ENCODE measurements at regions not wholly inside any gene's neighbourhood (a gene's known extent, or its start where the extent isn't known, plus 50 kb on each side); places are given as distances from the start of the nearest gene placed in this dataset.

- no peak overlapping the region for H3K27ac ChIP-seq
- peaks cover 0 to 24% (median 0%) of the 10 kb centered on the region in 4 donors for H3K9me3 ChIP-seq
- 30 to 47% methylated on average over 8 of the region's 8 CpGs for WGBS, 2 donors
- H3K4me3 ChIP-seq = no peak overlapping the region
- DNase-seq (ENCODE audit: low spot score in 2 of 2) = no peak
- no peaks in the 10 kb centered on the region for H3K36me3 ChIP-seq
- TF ChIP-seq EP300 (IDR thresholded peaks at IDR 0.05) (no peak), POLR2A (IDR thresholded peaks at IDR 0.05) (no peak), CTCF (IDR thresholded peaks at IDR 0.05) (no peak)
- no peaks in the 10 kb centered on the region for H3K27me3 ChIP-seq
- H3K4me1 ChIP-seq = no peaks in the 10 kb centered on the region
Measured at GRCh38 chr22:49408102-49408836, 419.4 kb downstream of the BRD1 start.

GRCh38 chr22:49406879-49407587 lies 420.6 kb downstream of the BRD1 start:
- TF ChIP-seq CTCF (IDR thresholded peaks at IDR 0.05) (no peak), EP300 (IDR thresholded peaks at IDR 0.05) (no peak), POLR2A (IDR thresholded peaks at IDR 0.05) (no peak)
- no peak for DNase-seq (ENCODE audit: low spot score in 2 of 2)
- 70 to 79% methylated on average over 15 to 19 of the region's 19 CpGs for WGBS, 2 donors
- no peaks in the 10 kb centered on the region for H3K4me1 ChIP-seq
- H3K36me3 ChIP-seq = no peaks in the 10 kb centered on the region
- H3K4me3 ChIP-seq = no peak overlapping the region
- H3K9me3 ChIP-seq = peaks cover 0 to 24% (median 0%) of the 10 kb centered on the region in 4 donors
- H3K27me3 ChIP-seq = no peaks in the 10 kb centered on the region
- no peak overlapping the region for H3K27ac ChIP-seq

DNA sequence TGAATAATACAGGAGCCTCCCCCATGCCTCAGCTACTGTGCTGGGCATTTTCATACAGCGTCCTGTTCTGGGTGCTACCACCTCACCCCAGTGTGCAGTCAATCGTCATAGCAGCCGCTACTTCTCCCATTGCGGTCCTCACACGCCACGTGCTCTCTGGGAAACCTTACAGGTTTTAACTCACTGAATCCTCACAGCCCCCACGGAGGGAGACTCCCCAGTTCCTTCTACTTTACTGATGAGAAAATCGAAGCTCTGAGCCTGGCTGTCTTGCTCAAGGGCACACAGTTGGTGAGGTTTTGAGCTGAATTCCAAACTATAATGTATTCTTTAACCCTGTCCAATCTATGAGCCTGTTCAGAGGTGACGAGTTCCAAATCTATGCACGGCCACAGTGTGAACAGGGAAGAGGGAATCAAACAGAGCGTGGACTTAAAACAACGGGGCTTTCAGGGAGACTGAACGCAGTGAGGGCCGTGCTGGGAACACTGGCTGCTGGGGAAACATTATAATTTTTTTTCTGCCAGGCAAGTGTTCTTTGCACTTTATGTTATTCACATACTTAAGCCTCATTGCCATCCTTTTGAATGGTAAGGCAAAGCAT lies 421.5 kb downstream of the BRD1 start:
- no peaks in the 10 kb centered on the region for H3K4me1 ChIP-seq
- H3K9me3 ChIP-seq = peaks cover 0 to 24% (median 0%) of the 10 kb centered on the region in 4 donors
- H3K27me3 ChIP-seq = no peaks in the 10 kb centered on the region
- 58 to 61% methylated on average over 14 of the region's 14 CpGs for WGBS, 2 donors
- no peak for DNase-seq (ENCODE audit: low spot score in 2 of 2)
- H3K4me3 ChIP-seq = no peak overlapping the region
- H3K36me3 ChIP-seq = no peaks in the 10 kb centered on the region
- TF ChIP-seq EP300 (IDR thresholded peaks at IDR 0.05) (no peak), CTCF (IDR thresholded peaks at IDR 0.05) (no peak), POLR2A (IDR thresholded peaks at IDR 0.05) (no peak)
- H3K27ac ChIP-seq = no peak overlapping the region

DNA sequence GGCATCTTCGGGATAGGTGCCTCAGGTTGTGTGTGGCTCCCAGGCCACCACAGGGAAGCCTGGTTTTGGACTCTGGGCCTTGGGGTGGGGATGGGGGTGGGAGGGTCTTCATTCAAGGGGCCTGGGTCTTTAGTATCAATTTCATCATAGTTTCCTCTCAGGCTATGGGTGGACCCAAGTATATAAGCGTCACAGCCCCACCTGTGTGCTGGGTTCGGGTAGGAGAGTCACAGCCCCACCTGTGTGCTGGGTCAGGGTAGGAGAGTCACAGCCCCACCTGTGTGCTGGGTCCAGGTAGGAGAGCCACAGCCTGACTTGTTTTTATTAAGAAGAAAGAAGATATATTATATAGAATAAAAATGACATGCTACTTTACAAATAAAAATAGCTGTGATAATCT lies 422.1 kb downstream of the BRD1 start:
- no peak for DNase-seq (ENCODE audit: low spot score in 2 of 2)
- Histone ChIP-seq H3K9me3 (peaks cover 0 to 24% (median 0%) of the 10 kb centered on the region in 4 donors), H3K36me3 (no peaks in the 10 kb centered on the region), H3K27ac (no peak overlapping the region), H3K27me3 (no peaks in the 10 kb centered on the region), H3K4me1 (no peaks in the 10 kb centered on the region), H3K4me3 (no peak overlapping the region)
- TF ChIP-seq EP300 (IDR thresholded peaks at IDR 0.05) = no peak
- no peak for TF ChIP-seq CTCF (IDR thresholded peaks at IDR 0.05)
- TF ChIP-seq POLR2A (IDR thresholded peaks at IDR 0.05) = no peak
- 26 to 70% methylated on average over 3 of the region's 3 CpGs for WGBS, 2 donors

Measured in tibial nerve (tissue), 4 donors.